Neuronal stem cell (in vitro differentiated cells): ENCODE measurements at regions not wholly inside any gene's neighbourhood (a gene's known extent, or its start where the extent isn't known, plus 50 kb on each side); places are given as distances from the start of the nearest gene placed in this dataset.

Experiments
- DNase-seq: peaks from one replicate; pipeline ENCODE4 v3.0.0-alpha.2; 2013; ENCODE audit warnings: low spot score
- H2AFZ ChIP-seq: one replicate; pipeline ENCODE4 v1.6.1; 2013; ENCODE audit warnings: mild to moderate bottlenecking, low read length, inconsistent platforms
- H2AK5ac ChIP-seq: 2 replicates; pipeline ENCODE4 v1.6.1; 2013; ENCODE audit warnings: low read depth, mild to moderate bottlenecking, inconsistent platforms, low read length, moderate library complexity, mixed read lengths
- H2BK120ac ChIP-seq: 2 replicates; pipeline ENCODE4 v1.6.1; 2013; ENCODE audit warnings: low read depth, mild to moderate bottlenecking, inconsistent platforms, low read length, moderate library complexity, mixed read lengths
- H2BK12ac ChIP-seq: one replicate; pipeline ENCODE4 v1.6.1; 2013; ENCODE audit warnings: low read length, inconsistent platforms
- H2BK15ac ChIP-seq: 2 replicates; pipeline ENCODE4 v1.6.1; 2013; ENCODE audit warnings: mild to moderate bottlenecking, low read length, inconsistent platforms, mixed read lengths
- H2BK5ac ChIP-seq: one replicate; pipeline ENCODE4 v1.6.1; 2013; ENCODE audit warnings: inconsistent platforms, mild to moderate bottlenecking, low read length, moderate library complexity
- H3K14ac ChIP-seq: one replicate; pipeline ENCODE4 v1.6.1; 2013; ENCODE audit warnings: low read length, inconsistent platforms
- H3K18ac ChIP-seq: 2 replicates; pipeline ENCODE4 v1.6.1; 2013; ENCODE audit warnings: low read length, inconsistent platforms
- H3K23ac ChIP-seq: 2 replicates; pipeline ENCODE4 v1.6.1; 2013; ENCODE audit warnings: low read depth, mild to moderate bottlenecking, mixed read lengths, low read length, inconsistent platforms; ENCODE audit not compliant: poor library complexity
- H3K27ac ChIP-seq: replicated peaks from 3 replicates; pipeline ENCODE4 v1.5.1; 2013; ENCODE audit warnings: low read length, inconsistent platforms
- H3K27me3 ChIP-seq, 3 experiments: 2 replicates each; pipeline ENCODE4 v1.6.1; 2013; ENCODE audit warnings: low read length in 3 of 3, mild to moderate bottlenecking in 2 of 3, inconsistent platforms in 1 of 3, low read depth in 1 of 3, mixed read lengths in 1 of 3, moderate library complexity in 1 of 3; ENCODE audit not compliant: control insufficient read depth in 3 of 3, insufficient read depth in 3 of 3
- H3K36me3 ChIP-seq, 2 donors: replicated peaks in 1 of 2; 2 replicates each; pipeline ENCODE4 v1.6.1; 2013; ENCODE audit warnings: low read length in 2 of 2; ENCODE audit not compliant: control insufficient read depth in 2 of 2, insufficient read depth in 2 of 2
- H3K4ac ChIP-seq: 2 replicates; pipeline ENCODE4 v1.6.1; 2013; ENCODE audit warnings: inconsistent platforms, mild to moderate bottlenecking, low read length, moderate library complexity
- H3K4me1 ChIP-seq, 2 donors: 1 replicate in 1 of 2; 2 replicates in 1 of 2; pipeline ENCODE4 v1.6.1; 2013; ENCODE audit warnings: low read length in 2 of 2, low read depth in 1 of 2; ENCODE audit not compliant: control insufficient read depth in 2 of 2, insufficient read depth in 1 of 2
- H3K4me2 ChIP-seq: one replicate; pipeline ENCODE4 v1.6.1; 2013; ENCODE audit warnings: mild to moderate bottlenecking, low read length, inconsistent platforms; ENCODE audit not compliant: insufficient read depth, poor library complexity, severe bottlenecking
- H3K4me3 ChIP-seq, 2 donors: 2 replicates each; pipeline ENCODE4 v1.5.1; 2013; ENCODE audit warnings: low read length in 2 of 2, mild to moderate bottlenecking in 2 of 2, inconsistent platforms in 1 of 2, moderate library complexity in 1 of 2
- H3K79me1 ChIP-seq: one replicate; pipeline ENCODE4 v1.6.1; 2013; ENCODE audit warnings: low read depth, mild to moderate bottlenecking, inconsistent platforms, low read length, moderate library complexity
- H3K9ac ChIP-seq: one replicate; pipeline ENCODE4 v1.6.1; 2013; ENCODE audit warnings: mild to moderate bottlenecking, low read depth, low read length, inconsistent platforms; ENCODE audit not compliant: poor library complexity
- H3K9me3 ChIP-seq, 2 donors: replicated peaks in 1 of 2; 2 replicates each; pipeline versions ENCODE3 to v1.6.1; 2013; ENCODE audit warnings: low read length in 2 of 2, mild to moderate bottlenecking in 2 of 2, inconsistent platforms in 1 of 2, low read depth in 1 of 2, mixed read lengths in 1 of 2, moderate library complexity in 1 of 2; ENCODE audit not compliant: control insufficient read depth in 2 of 2, insufficient read depth in 1 of 2
- H4K8ac ChIP-seq: one replicate; pipeline ENCODE4 v1.6.1; 2013; ENCODE audit warnings: low read depth, mild to moderate bottlenecking, inconsistent platforms, low read length, moderate library complexity
- H4K91ac ChIP-seq: one replicate; pipeline ENCODE4 v1.6.1; 2013; ENCODE audit warnings: low read length, low read depth, mild to moderate bottlenecking, inconsistent platforms; ENCODE audit not compliant: poor library complexity
- WGBS, 2 donors: extraction: QIAGEN DNeasy Blood & Tissue Kit; methylation state at CpG; one replicate each; pipeline ENCODE4 v1.1.7; 2013; ENCODE audit warnings: missing lambda C conversion rate in 2 of 2, mixed read lengths in 1 of 2; ENCODE audit not compliant: insufficient read length in 2 of 2, insufficient replicate concordance in 1 of 2; ENCODE audit errors: extremely low coverage in 2 of 2; 5-methylcytosine and 5-hydroxymethylcytosine counted together

DNA sequence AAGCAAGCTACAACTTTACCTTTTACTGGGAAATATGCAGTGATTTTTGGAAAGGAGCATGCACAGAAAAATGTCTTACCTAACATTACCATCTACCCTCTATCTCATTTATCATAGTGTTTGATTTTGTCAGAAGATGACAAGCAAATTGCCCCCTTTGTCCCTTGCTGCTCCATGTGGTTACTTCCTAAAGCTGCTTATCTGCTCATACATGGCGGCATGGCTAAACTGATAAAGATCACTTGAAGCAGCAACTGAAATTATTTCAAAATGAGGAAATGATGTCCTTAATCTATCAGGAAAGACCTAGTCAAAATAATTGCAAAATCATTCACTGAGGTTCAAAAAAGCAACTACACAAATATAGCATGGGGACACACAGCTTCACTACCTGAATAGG lies 1198.5 kb upstream of the SORCS1 start:
- H3K9me3 ChIP-seq: no peaks in the 10 kb centered on the region
- H3K9ac ChIP-seq: no peak overlapping the region
- no peak overlapping the region for H3K4ac ChIP-seq
- no peak overlapping the region for H3K18ac ChIP-seq
- no peak overlapping the region for H2BK12ac ChIP-seq
- H4K8ac ChIP-seq: no peak overlapping the region
- no peak overlapping the region for H3K23ac ChIP-seq
- H3K4me2 ChIP-seq: no peak overlapping the region
- H2AFZ ChIP-seq: no peak overlapping the region
- H2BK120ac ChIP-seq: no peak overlapping the region
- no peak for DNase-seq
- no peak overlapping the region for H3K14ac ChIP-seq
- no peak overlapping the region for H2BK5ac ChIP-seq
- H3K4me3 ChIP-seq: no peak overlapping the region
- H3K27ac ChIP-seq: no peak overlapping the region
- H3K79me1 ChIP-seq: no peaks in the 10 kb centered on the region
- WGBS, 2 donors: no CpG with 5 or more reads among the region's 1 CpG
- H3K36me3 ChIP-seq: no peaks in the 10 kb centered on the region
- no peak overlapping the region for H2BK15ac ChIP-seq
- no peak overlapping the region for H2AK5ac ChIP-seq
- no peaks in the 10 kb centered on the region for H3K4me1 ChIP-seq
- no peaks in the 10 kb centered on the region for H3K27me3 ChIP-seq
- no peak overlapping the region for H4K91ac ChIP-seq

DNA sequence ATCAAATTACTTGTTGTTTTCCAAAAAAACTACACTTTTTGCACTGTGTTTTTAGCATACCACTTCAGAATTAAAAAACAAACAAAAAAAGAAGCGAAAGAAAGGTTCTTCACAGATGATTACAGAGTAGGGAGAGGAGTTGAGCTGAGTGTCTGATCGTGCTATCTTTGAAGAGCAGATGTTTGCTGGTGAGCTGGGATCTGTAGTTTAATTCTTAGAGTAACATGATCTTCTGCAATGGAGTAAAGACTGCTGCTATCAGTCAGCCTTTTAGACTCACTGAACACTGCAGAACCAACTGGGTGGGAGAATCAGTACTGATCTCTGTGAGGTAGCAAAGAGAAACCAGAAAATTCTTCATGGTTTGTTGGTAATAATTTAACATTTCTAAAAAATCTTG lies 1197.8 kb upstream of the SORCS1 start:
- DNase-seq: no peak
- H2AK5ac ChIP-seq: no peak overlapping the region
- no peak overlapping the region for H3K14ac ChIP-seq
- no peaks in the 10 kb centered on the region for H3K9me3 ChIP-seq
- no peak overlapping the region for H3K18ac ChIP-seq
- H4K91ac ChIP-seq: no peak overlapping the region
- no peaks in the 10 kb centered on the region for H3K4me1 ChIP-seq
- no CpG with 5 or more reads among the region's 2 CpGs for WGBS, 2 donors
- H3K36me3 ChIP-seq: no peaks in the 10 kb centered on the region
- no peak overlapping the region for H2AFZ ChIP-seq
- H3K4me3 ChIP-seq: no peak overlapping the region
- no peak overlapping the region for H2BK120ac ChIP-seq
- no peak overlapping the region for H4K8ac ChIP-seq
- no peak overlapping the region for H3K4ac ChIP-seq
- no peaks in the 10 kb centered on the region for H3K79me1 ChIP-seq
- no peak overlapping the region for H3K4me2 ChIP-seq
- H3K9ac ChIP-seq: no peak overlapping the region
- H2BK12ac ChIP-seq: no peak overlapping the region
- H2BK15ac ChIP-seq: no peak overlapping the region
- H3K27ac ChIP-seq: no peak overlapping the region
- no peak overlapping the region for H2BK5ac ChIP-seq
- no peaks in the 10 kb centered on the region for H3K27me3 ChIP-seq
- no peak overlapping the region for H3K23ac ChIP-seq

GRCh38 chr10:108360187-108360586 lies 1195.7 kb upstream of the SORCS1 start:
- no peak overlapping the region for H2AFZ ChIP-seq
- DNase-seq: no peak

DNA sequence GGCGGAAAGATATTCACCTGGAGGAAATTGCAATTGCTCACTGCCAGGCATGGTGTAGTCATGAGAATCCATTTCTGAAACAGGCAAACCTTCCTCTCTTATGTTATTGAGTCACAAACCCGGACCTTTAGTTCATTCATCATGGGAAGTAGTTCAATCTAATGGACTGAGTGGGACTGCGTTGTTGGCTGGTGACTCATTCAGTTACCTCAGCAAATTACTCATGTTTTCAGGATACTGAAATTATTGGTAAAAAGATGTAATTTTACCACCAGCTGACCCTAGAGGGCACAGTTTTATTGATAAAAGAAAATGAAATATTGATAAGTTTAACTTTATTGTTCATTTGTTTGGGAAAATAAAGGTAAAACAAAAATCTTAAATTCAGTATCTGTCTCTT lies 1194.4 kb upstream of the SORCS1 start:
- no peaks in the 10 kb centered on the region for H3K79me1 ChIP-seq
- H3K36me3 ChIP-seq: no peaks in the 10 kb centered on the region
- H2BK15ac ChIP-seq: no peak overlapping the region
- no peak overlapping the region for H3K9ac ChIP-seq
- H2BK12ac ChIP-seq: no peak overlapping the region
- no peak overlapping the region for H3K4me3 ChIP-seq
- no peak overlapping the region for H3K4me2 ChIP-seq
- H3K27me3 ChIP-seq: no peaks in the 10 kb centered on the region
- WGBS, 2 donors: no CpG with 5 or more reads among the region's 3 CpGs
- H3K23ac ChIP-seq: no peak overlapping the region
- no peak overlapping the region for H2BK120ac ChIP-seq
- H3K14ac ChIP-seq: no peak overlapping the region
- no peak overlapping the region for H3K18ac ChIP-seq
- H3K4me1 ChIP-seq: no peaks in the 10 kb centered on the region
- no peak overlapping the region for H2AFZ ChIP-seq
- no peaks in the 10 kb centered on the region for H3K9me3 ChIP-seq
- H2BK5ac ChIP-seq: no peak overlapping the region
- H3K4ac ChIP-seq: no peak overlapping the region
- no peak overlapping the region for H4K91ac ChIP-seq
- no peak overlapping the region for H3K27ac ChIP-seq
- H4K8ac ChIP-seq: no peak overlapping the region
- H2AK5ac ChIP-seq: no peak overlapping the region
- DNase-seq: no peak

More at GRCh38 chr10:108360187-108360586, 1195.7 kb upstream of the SORCS1 start:
- H3K9me3 ChIP-seq: no peaks in the 10 kb centered on the region
- H3K9ac ChIP-seq: no peak overlapping the region
- no peak overlapping the region for H2BK12ac ChIP-seq
- H3K18ac ChIP-seq: no peak overlapping the region
- no peak overlapping the region for H3K14ac ChIP-seq
- H3K4me3 ChIP-seq: no peak overlapping the region
- no peak overlapping the region for H2BK5ac ChIP-seq
- H4K91ac ChIP-seq: no peak overlapping the region
- no peak overlapping the region for H3K27ac ChIP-seq
- no CpG with 5 or more reads among the region's 2 CpGs for WGBS, 2 donors
- no peak overlapping the region for H2BK15ac ChIP-seq
- H4K8ac ChIP-seq: no peak overlapping the region
- H3K36me3 ChIP-seq: no peaks in the 10 kb centered on the region
- H2BK120ac ChIP-seq: no peak overlapping the region
- H2AK5ac ChIP-seq: no peak overlapping the region
- H3K4me2 ChIP-seq: no peak overlapping the region
- H3K4ac ChIP-seq: no peak overlapping the region
- no peaks in the 10 kb centered on the region for H3K79me1 ChIP-seq
- H3K23ac ChIP-seq: no peak overlapping the region
- no peaks in the 10 kb centered on the region for H3K4me1 ChIP-seq
- no peaks in the 10 kb centered on the region for H3K27me3 ChIP-seq
